GM11168 (cell line): ENCODE measurements at regions not wholly inside any gene's neighbourhood (a gene's known extent, or its start where the extent isn't known, plus 50 kb on each side); places are given as distances from the start of the nearest gene placed in this dataset.

Experiments
- in situ Hi-C: fragments of 300-500 bp; cut with MboI; formaldehyde crosslinking; loops from one replicate; pipeline ENCODE4 v1.12.0; 2022; ENCODE audit warnings: low sequenced_read_pairs; ENCODE audit not compliant: unreplicated experiment

- in situ Hi-C loops = no loop called here
Measured at GRCh38 chr19:27793644-27794493, 1419.1 kb downstream of the UQCRFS1 start.

- in situ Hi-C loops = no loop called here
Measured at GRCh38 chr19:27793128-27793643, 1419.8 kb downstream of the UQCRFS1 start.

- in situ Hi-C loops = no loop called here
Measured at GRCh38 chr19:27792576-27793127, 1420.3 kb downstream of the UQCRFS1 start.

GRCh38 chr19:27780367-27781075 is 1432.4 kb downstream of the UQCRFS1 start:
- in situ Hi-C loops = no loop called here

- in situ Hi-C loops = no loop called here
Measured at GRCh38 chr19:27779954-27780353, 1433.0 kb downstream of the UQCRFS1 start.

- in situ Hi-C loops = no loop called here
Measured at GRCh38 chr19:27777726-27778125, 1435.2 kb downstream of the UQCRFS1 start.

- in situ Hi-C loops = no loop called here
Measured at GRCh38 chr19:27777242-27777641, 1435.7 kb downstream of the UQCRFS1 start.

- in situ Hi-C loops = no loop called here
Measured at GRCh38 chr19:27776524-27776923, 1436.4 kb downstream of the UQCRFS1 start.

- in situ Hi-C loops = no loop called here
Measured at GRCh38 chr19:27776020-27776419, 1436.9 kb downstream of the UQCRFS1 start.

GRCh38 chr19:27775395-27775794 is 1437.6 kb downstream of the UQCRFS1 start:
- in situ Hi-C loops = no loop called here

- in situ Hi-C loops = no loop called here
Measured at GRCh38 chr19:27774827-27775226, 1438.1 kb downstream of the UQCRFS1 start.

- in situ Hi-C loops = no loop called here
Measured at GRCh38 chr19:27774337-27774736, 1438.6 kb downstream of the UQCRFS1 start.

GRCh38 chr19:27773318-27774094 is 1439.4 kb downstream of the UQCRFS1 start:
- in situ Hi-C loops = no loop called here

- in situ Hi-C loops = no loop called here
Measured at GRCh38 chr19:27772059-27772458, 1440.9 kb downstream of the UQCRFS1 start.

GRCh38 chr19:27770095-27770494 is 1442.9 kb downstream of the UQCRFS1 start:
- in situ Hi-C loops = no loop called here

GRCh38 chr19:27767234-27767633 is 1445.7 kb downstream of the UQCRFS1 start:
- in situ Hi-C loops = no loop called here

- in situ Hi-C loops = no loop called here
Measured at GRCh38 chr19:27765912-27766725, 1446.8 kb downstream of the UQCRFS1 start.

- in situ Hi-C loops = no loop called here
Measured at GRCh38 chr19:27765397-27765796, 1447.6 kb downstream of the UQCRFS1 start.

- in situ Hi-C loops = no loop called here
Measured at GRCh38 chr19:27764186-27764804, 1448.7 kb downstream of the UQCRFS1 start.
